Adrenal gland (tissue), 9 donors: ENCODE measurements at regions not wholly inside any gene's neighbourhood (a gene's known extent, or its start where the extent isn't known, plus 50 kb on each side); places are given as distances from the start of the nearest gene placed in this dataset.

ENCODE experiments used
- DNase-seq, 7 donors: peaks; one replicate each; pipeline ENCODE4 v3.0.0-alpha.2; 2019 to 2020
- H3K27ac ChIP-seq, 5 donors: fragments of 200-600 bp; sonication (generic) in 4 of 5; 1 replicate in 3 of 5; 2 replicates in 2 of 5; pipeline versions ENCODE4 v1.5.1 to v1.8.0; 2016 to 2020; ENCODE audit warnings: mild to moderate bottlenecking in 1 of 5
- H3K27me3 ChIP-seq: fragments of 200-600 bp; 2 replicates; pipeline ENCODE4 v1.8.0; 2021
- H3K36me3 ChIP-seq, 2 donors: fragments of 200-600 bp; replicated peaks in 1 of 2; 1 replicate in 1 of 2; 2 replicates in 1 of 2; pipeline versions ENCODE4 v1.5.1 to v1.8.0; 2018 to 2022
- H3K4me1 ChIP-seq, 2 donors: fragments of 200-600 bp; replicated peaks in 1 of 2; 1 replicate in 1 of 2; 2 replicates in 1 of 2; pipeline versions ENCODE4 v1.5.1 to v1.8.0; 2018 to 2021
- H3K4me3 ChIP-seq, 4 donors: fragments of 200-600 bp; sonication (generic) in 3 of 4; one replicate each; pipeline ENCODE4 v1.5.1; 2016 to 2018
- H3K9me3 ChIP-seq, 3 donors: fragments of 200-600 bp; sonication (generic) in 1 of 3; replicated peaks in 1 of 3; 1 replicate in 2 of 3; 2 replicates in 1 of 3; pipeline versions ENCODE4 v1.5.1 to v1.8.0; 2016 to 2021
- CTCF ChIP-seq, 6 experiments: fragments of 450-650 bp in 4 of 6; fragments of 200-600 bp in 2 of 6; sonication (generic) in 1 of 6; IDR thresholded peaks; 1 replicate in 5 of 6; 2 replicates in 1 of 6; pipeline versions ENCODE4 v1.5.1 to v1.8.0; 2016 to 2021; ENCODE audit warnings: antibody characterized with exemption in 6 of 6, mild to moderate bottlenecking in 2 of 6, moderate library complexity in 1 of 6
- POLR2A ChIP-seq, 2 donors: fragments of 450-650 bp; IDR thresholded peaks; one replicate each; pipeline ENCODE4 v1.6.1; 2017; ENCODE audit warnings: antibody characterized with exemption in 2 of 2, mild to moderate bottlenecking in 2 of 2, moderate library complexity in 1 of 2
- WGBS, 4 donors: extraction: QIAGEN DNeasy Blood & Tissue Kit in 2 of 4; methylation state at CpG; one replicate each; pipeline versions ENCODE4 v1.1.5 to v1.1.7; 2013 to 2017; 5-methylcytosine and 5-hydroxymethylcytosine counted together
- intact Hi-C, 2 donors: fragments of 100-400 bp; cut with DNase I; formaldehyde crosslinking; loops; one replicate each; pipeline versions ENCODE4 v1.14.1 to v1.15.0; 2022 to 2023
- donor health status: healthy with polysubstance abuse.
- donor health status: Bipolar disorder and iron deficiency.
- donor health status: DM: yes; HTN: yes; CAD: no.
- donor health status: DM: no; HTN: no; CAD: no.
- donor health status: DM: no; HTN: no; CAD: no.

GRCh38 chr2:195055996-195056395, 601.0 kb upstream of the SLC39A10 start:
- Histone ChIP-seq H3K27ac (no peak overlapping the region), H3K4me3 (no peak overlapping the region), H3K27me3 (no peaks in the 10 kb centered on the region), H3K9me3 (no peaks in the 10 kb centered on the region), H3K36me3 (no peaks in the 10 kb centered on the region), H3K4me1 (no peaks in the 10 kb centered on the region)
- WGBS, 4 donors, result 85 to 95% (median 89%) methylated on average over 2 of the region's 2 CpGs
- no peak for DNase-seq
- intact Hi-C loops, result no loop called here
- TF ChIP-seq CTCF (IDR thresholded peaks at IDR 0.05) (no peak), POLR2A (IDR thresholded peaks at IDR 0.05) (no peak)

- intact Hi-C loops, result no loop called here
Observed at GRCh38 chr2:195051401-195051800, 605.6 kb upstream of the SLC39A10 start.

GRCh38 chr2:195049372-195050031, 607.5 kb upstream of the SLC39A10 start:
- no peaks in the 10 kb centered on the region for H3K36me3 ChIP-seq
- WGBS, 4 donors, result 85 to 100% (median 91%) methylated on average over 1 of the region's 1 CpG
- H3K4me1 ChIP-seq, result no peaks in the 10 kb centered on the region
- no peaks in the 10 kb centered on the region for H3K27me3 ChIP-seq
- no peak overlapping the region for H3K27ac ChIP-seq
- DNase-seq, result no peak
- H3K4me3 ChIP-seq, result no peak overlapping the region
- TF ChIP-seq CTCF (IDR thresholded peaks at IDR 0.05) (no peak), POLR2A (IDR thresholded peaks at IDR 0.05) (no peak)
- intact Hi-C loops, result no loop called here
- peaks cover 0 to 5% (median 0%) of the 10 kb centered on the region in 3 donors for H3K9me3 ChIP-seq

More at GRCh38 chr2:195051401-195051800, 605.6 kb upstream of the SLC39A10 start:
- no peak for DNase-seq
- no peaks in the 10 kb centered on the region for H3K4me1 ChIP-seq
- no peak overlapping the region for H3K27ac ChIP-seq
- H3K9me3 ChIP-seq, result no peaks in the 10 kb centered on the region
- H3K27me3 ChIP-seq, result no peaks in the 10 kb centered on the region
- TF ChIP-seq POLR2A (IDR thresholded peaks at IDR 0.05), result no peak
- no peak for TF ChIP-seq CTCF (IDR thresholded peaks at IDR 0.05)
- H3K36me3 ChIP-seq, result no peaks in the 10 kb centered on the region
- H3K4me3 ChIP-seq, result no peak overlapping the region

- TF ChIP-seq CTCF (IDR thresholded peaks at IDR 0.05) (no peak), POLR2A (IDR thresholded peaks at IDR 0.05) (no peak)
- intact Hi-C loops, result no loop called here
- 60 to 95% (median 92%) methylated on average over 2 of the region's 2 CpGs for WGBS, 4 donors
Observed at GRCh38 chr2:195047955-195048354, 609.1 kb upstream of the SLC39A10 start.

More at GRCh38 chr2:195047955-195048354, 609.1 kb upstream of the SLC39A10 start:
- Histone ChIP-seq H3K4me3 (no peak overlapping the region), H3K4me1 (no peaks in the 10 kb centered on the region), H3K27ac (no peak overlapping the region), H3K27me3 (no peaks in the 10 kb centered on the region), H3K36me3 (no peaks in the 10 kb centered on the region), H3K9me3 (peaks cover 0 to 5% (median 0%) of the 10 kb centered on the region in 3 donors)
- no peak for DNase-seq
